ENCODE measurements at regions not wholly inside any gene's neighbourhood (a gene's known extent, or its start where the extent isn't known, plus 50 kb on each side); places are given as distances from the start of the nearest gene placed in this dataset.

DNA sequence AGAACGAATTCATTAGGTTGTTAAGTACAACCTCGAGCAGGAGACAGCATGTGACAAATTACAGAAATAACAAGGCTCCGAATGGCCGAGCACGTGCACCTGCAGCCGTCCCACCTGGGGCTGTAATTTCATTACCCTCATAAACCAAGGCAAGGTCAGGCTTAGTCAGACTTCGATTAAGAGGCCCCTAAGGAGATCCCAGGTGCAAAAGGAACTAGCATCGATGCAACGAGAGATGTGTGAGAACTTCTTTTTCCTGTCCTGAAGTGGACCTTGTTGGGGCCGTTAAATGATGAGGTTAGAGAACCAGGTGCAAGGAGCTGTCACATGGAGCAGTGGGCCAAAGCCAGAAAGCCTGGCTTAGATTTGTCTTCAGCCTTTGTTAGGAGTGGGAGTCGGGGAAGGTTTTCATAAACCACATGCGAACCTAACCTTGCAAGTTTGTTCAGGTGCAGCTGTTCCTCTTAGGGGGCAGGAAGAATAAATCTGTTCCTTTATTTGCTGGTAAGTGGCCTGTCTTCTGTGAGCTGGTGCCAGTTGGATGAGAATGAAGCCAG lies 559.9 kb upstream of the MCTP2 start:
- peaks cover 20 to 43% of the 10 kb centered on the region in 2 donors for H3K27me3 Mint-ChIP-seq
- no peak for ATAC-seq
- H3K9me3 Mint-ChIP-seq = no peaks in the 10 kb centered on the region
- no peaks in the 10 kb centered on the region for H3K36me3 Mint-ChIP-seq
- no peak overlapping the region for H3K4me3 Mint-ChIP-seq
- H3K4me1 Mint-ChIP-seq (ENCODE audit: low read depth in 2 of 2) = no peaks in the 10 kb centered on the region
- H3K27ac Mint-ChIP-seq = no peak overlapping the region
- no peak for DNase-seq (ENCODE audit: low spot score)

GRCh38 chr15:93670931-93671330 lies 560.4 kb upstream of the MCTP2 start:
- no peak overlapping the region for H3K27ac Mint-ChIP-seq
- no peaks in the 10 kb centered on the region for H3K4me1 Mint-ChIP-seq (ENCODE audit: low read depth in 2 of 2)
- H3K4me3 Mint-ChIP-seq = no peak overlapping the region
- ATAC-seq = no peak
- H3K36me3 Mint-ChIP-seq = no peaks in the 10 kb centered on the region
- H3K9me3 Mint-ChIP-seq = no peaks in the 10 kb centered on the region
- DNase-seq (ENCODE audit: low spot score) = no peak
- H3K27me3 Mint-ChIP-seq = peaks cover 20 to 43% of the 10 kb centered on the region in 2 donors

DNA sequence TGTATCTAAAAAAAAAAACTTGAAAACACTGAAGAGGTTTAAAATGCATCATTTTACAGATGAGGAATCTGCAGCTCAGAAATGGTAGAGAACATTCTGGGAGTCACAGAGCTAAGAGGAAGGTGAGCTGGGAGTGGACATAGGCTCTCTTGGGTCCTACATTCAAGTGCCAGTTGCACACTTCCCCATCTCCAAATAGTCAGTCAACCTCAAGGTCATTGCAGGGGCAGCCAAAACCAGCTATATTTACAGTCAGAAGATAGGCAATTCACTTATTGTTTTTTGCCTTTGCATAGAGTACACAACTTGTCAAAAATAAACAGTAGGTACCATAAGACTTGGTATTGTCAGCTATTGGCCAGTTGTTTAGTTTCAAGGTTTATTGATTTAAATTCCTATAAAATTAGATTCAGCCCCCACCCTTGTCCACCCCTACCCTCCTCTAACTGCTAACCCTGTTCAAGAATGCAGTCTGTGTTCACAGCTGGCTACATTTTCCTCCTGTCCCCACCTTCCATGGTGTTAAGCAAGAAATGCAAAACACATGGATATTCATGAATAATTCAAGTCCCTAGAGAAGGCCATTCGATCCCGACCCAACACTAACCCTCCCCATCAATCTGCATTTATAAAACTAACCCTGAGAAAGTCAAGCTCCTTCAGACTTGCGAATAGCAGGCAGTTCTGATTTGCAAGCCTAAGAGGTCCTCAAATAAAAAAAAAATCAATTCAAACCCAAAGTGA lies 567.0 kb upstream of the MCTP2 start:
- Mint-ChIP-seq H3K4me3 (no peak overlapping the region), H3K27ac (no peak overlapping the region), H3K4me1 (ENCODE audit: low read depth in 2 of 2) (no peaks in the 10 kb centered on the region), H3K27me3 (peaks cover 13 to 21% of the 10 kb centered on the region in 2 donors), H3K36me3 (no peaks in the 10 kb centered on the region), H3K9me3 (no peaks in the 10 kb centered on the region)
- no peak for ATAC-seq
- no peak for DNase-seq (ENCODE audit: low spot score)

GRCh38 chr15:93662162-93662885 lies 569.0 kb upstream of the MCTP2 start:
- Mint-ChIP-seq H3K27ac (no peak overlapping the region), H3K4me3 (no peak overlapping the region), H3K27me3 (peaks cover 24 to 28% of the 10 kb centered on the region in 2 donors), H3K4me1 (ENCODE audit: low read depth in 2 of 2) (no peaks in the 10 kb centered on the region), H3K9me3 (no peaks in the 10 kb centered on the region), H3K36me3 (no peaks in the 10 kb centered on the region)
- ATAC-seq (no peak), DNase-seq (ENCODE audit: low spot score) (no peak)

GRCh38 chr15:93658026-93658816 lies 569.2 kb upstream of the RGMA start:
- Mint-ChIP-seq H3K9me3 (no peaks in the 10 kb centered on the region), H3K27ac (no peak overlapping the region), H3K36me3 (no peaks in the 10 kb centered on the region), H3K27me3 (peaks cover 26 to 39% of the 10 kb centered on the region in 2 donors), H3K4me1 (ENCODE audit: low read depth in 2 of 2) (no peaks in the 10 kb centered on the region), H3K4me3 (no peak overlapping the region)
- DNase-seq (ENCODE audit: low spot score) (no peak), ATAC-seq (no peak)

DNA sequence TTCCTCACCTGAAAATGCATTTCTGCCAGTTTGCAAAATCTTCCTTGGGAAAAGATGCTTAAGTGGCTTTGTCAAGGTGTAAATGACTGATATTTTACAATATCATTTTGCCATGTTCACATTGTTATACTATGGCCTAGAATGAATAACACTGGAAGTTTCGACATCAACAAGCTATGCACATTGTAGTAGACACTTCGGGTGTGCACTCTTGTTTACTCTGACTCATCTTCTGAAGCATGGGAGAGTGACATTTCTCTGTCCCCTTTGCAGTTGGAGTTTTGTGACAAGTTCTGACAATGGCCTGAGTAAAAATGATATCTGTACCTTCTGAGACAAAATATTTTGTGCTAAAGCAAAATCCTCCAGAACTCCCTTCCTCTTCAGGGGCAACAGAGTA lies 567.0 kb upstream of the RGMA start:
- no peak overlapping the region for H3K27ac Mint-ChIP-seq
- ATAC-seq (no peak), DNase-seq (ENCODE audit: low spot score) (no peak)
- no peaks in the 10 kb centered on the region for H3K4me1 Mint-ChIP-seq (ENCODE audit: low read depth in 2 of 2)
- no peaks in the 10 kb centered on the region for H3K9me3 Mint-ChIP-seq
- H3K27me3 Mint-ChIP-seq = peaks cover 23 to 36% of the 10 kb centered on the region in 2 donors
- no peaks in the 10 kb centered on the region for H3K36me3 Mint-ChIP-seq
- H3K4me3 Mint-ChIP-seq = no peak overlapping the region

DNA sequence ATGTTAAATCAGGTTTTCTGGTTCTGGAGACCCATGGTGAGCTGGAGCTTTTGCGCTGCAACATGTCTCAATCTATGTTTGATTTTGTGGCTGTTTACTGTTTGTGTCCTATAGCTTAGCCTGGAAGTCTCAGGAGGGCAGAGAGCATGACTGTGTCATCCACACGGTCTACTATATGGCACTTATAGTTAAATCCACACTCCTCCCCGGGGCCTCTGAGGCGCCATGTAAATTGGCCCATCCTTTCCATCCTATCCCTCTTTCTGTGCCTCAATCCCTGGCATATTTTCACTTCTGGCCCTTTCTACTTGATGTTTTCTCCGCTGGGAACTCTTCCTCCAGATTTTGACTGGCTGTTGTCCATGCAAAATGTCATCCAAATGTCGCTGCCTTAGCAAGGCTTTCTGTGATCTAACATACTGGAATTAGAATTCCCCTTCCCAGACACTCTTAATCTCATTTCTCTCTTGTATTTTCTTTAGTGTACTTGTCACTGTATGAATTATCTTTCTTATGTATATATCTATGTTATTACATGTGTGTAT lies 560.8 kb upstream of the RGMA start:
- peaks cover 9 to 23% of the 10 kb centered on the region in 2 donors for H3K27me3 Mint-ChIP-seq
- DNase-seq (ENCODE audit: low spot score) (no peak), ATAC-seq (no peak)
- no peaks in the 10 kb centered on the region for H3K4me1 Mint-ChIP-seq (ENCODE audit: low read depth in 2 of 2)
- no peak overlapping the region for H3K27ac Mint-ChIP-seq
- no peak overlapping the region for H3K4me3 Mint-ChIP-seq
- no peaks in the 10 kb centered on the region for H3K36me3 Mint-ChIP-seq
- H3K9me3 Mint-ChIP-seq = no peaks in the 10 kb centered on the region

- Mint-ChIP-seq H3K27me3 (peaks cover 4 to 6% of the 10 kb centered on the region in 2 donors), H3K4me1 (ENCODE audit: low read depth in 2 of 2) (no peaks in the 10 kb centered on the region), H3K4me3 (no peak overlapping the region), H3K36me3 (no peaks in the 10 kb centered on the region), H3K9me3 (no peaks in the 10 kb centered on the region), H3K27ac (no peak overlapping the region)
- ATAC-seq (no peak), DNase-seq (ENCODE audit: low spot score) (no peak)
Observed at GRCh38 chr15:93646193-93646592, 557.2 kb upstream of the RGMA start.

- DNase-seq (ENCODE audit: low spot score) = no peak
- no peaks in the 10 kb centered on the region for H3K9me3 Mint-ChIP-seq
- H3K4me3 Mint-ChIP-seq = no peak overlapping the region
- peaks cover 4 to 7% of the 10 kb centered on the region in 2 donors for H3K27me3 Mint-ChIP-seq
- no peaks in the 10 kb centered on the region for H3K4me1 Mint-ChIP-seq (ENCODE audit: low read depth in 2 of 2)
- H3K36me3 Mint-ChIP-seq = no peaks in the 10 kb centered on the region
- no peak overlapping the region for H3K27ac Mint-ChIP-seq
- ATAC-seq = no peak
Observed at GRCh38 chr15:93645594-93645993, 556.6 kb upstream of the RGMA start.

- Mint-ChIP-seq H3K27me3 (peaks cover 7 to 8% of the 10 kb centered on the region in 2 donors), H3K4me1 (ENCODE audit: low read depth in 2 of 2) (no peaks in the 10 kb centered on the region), H3K36me3 (no peaks in the 10 kb centered on the region), H3K4me3 (no peak overlapping the region), H3K27ac (no peak overlapping the region), H3K9me3 (no peaks in the 10 kb centered on the region)
- ATAC-seq (no peak), DNase-seq (ENCODE audit: low spot score) (no peak)
Observed at GRCh38 chr15:93644595-93644994, 555.6 kb upstream of the RGMA start.

DNA sequence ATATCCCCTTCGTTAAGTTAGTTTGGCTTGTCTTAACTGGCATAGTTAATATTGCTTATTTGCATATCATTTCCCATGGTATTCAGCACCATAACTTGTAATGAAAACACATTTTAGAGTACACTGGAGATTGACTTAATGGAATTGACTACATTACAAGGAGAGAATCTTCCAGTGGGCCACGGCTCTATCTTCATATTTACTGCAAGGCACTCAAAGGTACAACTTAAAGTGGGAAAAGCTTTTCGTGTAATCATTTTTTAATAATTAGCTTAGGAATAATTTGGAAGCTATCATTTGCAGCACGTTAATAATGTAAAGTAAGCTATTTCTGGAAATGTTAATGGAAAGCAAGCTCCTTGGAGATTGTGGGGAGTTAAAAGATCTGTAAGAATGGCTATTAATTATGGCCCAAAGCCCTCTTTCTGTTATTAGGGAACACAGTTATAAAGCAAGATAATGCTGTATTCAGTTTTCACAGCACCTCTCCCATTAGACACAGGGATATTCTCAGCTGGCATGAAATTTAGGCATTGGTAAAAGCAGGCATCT lies 551.5 kb upstream of the RGMA start:
- Mint-ChIP-seq H3K4me3 (no peak overlapping the region), H3K36me3 (no peaks in the 10 kb centered on the region), H3K9me3 (no peaks in the 10 kb centered on the region), H3K27me3 (peaks cover 17 to 34% of the 10 kb centered on the region in 2 donors), H3K4me1 (ENCODE audit: low read depth in 2 of 2) (no peaks in the 10 kb centered on the region), H3K27ac (no peak overlapping the region)
- no peak for DNase-seq (ENCODE audit: low spot score)
- ATAC-seq = no peak

DNA sequence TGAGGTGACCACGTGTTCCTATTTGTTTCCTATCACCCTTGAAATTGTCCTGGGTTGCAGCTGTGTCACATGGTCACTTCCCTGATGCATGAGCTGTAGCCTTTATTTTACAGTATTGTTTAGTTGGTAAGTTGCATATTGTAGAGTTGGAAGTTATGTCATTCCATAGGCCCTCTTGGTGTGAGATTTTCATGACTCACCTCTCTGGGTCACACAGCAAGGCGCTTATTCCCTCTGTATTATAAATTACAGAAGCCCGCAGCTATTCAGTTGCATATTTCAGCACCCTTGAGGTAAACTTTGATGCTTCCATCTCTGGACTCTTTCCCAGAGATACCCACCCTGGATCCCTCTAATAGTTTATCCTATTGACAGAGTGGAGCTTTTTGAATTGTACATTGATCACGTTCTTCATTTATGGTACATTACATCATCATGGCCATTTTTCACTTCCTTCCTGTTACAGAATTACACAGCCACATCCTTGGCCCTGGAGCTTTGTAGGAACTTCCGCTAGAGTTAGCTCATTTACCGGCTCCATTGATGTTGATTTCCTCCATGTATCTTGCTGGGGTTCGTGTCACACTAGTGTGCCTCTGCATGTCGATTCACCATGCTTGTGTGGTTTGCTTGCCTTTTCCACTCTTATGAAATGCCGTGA lies 543.1 kb upstream of the RGMA start:
- Mint-ChIP-seq H3K27ac (no peak overlapping the region), H3K36me3 (no peaks in the 10 kb centered on the region), H3K9me3 (no peaks in the 10 kb centered on the region), H3K4me1 (ENCODE audit: low read depth in 2 of 2) (no peaks in the 10 kb centered on the region), H3K4me3 (no peak overlapping the region), H3K27me3 (peaks cover 16 to 35% of the 10 kb centered on the region in 2 donors)
- DNase-seq (ENCODE audit: low spot score) = no peak
- no peak for ATAC-seq

- no peaks in the 10 kb centered on the region for H3K9me3 Mint-ChIP-seq
Observed at GRCh38 chr15:93619597-93619996, 530.6 kb upstream of the RGMA start.

More at GRCh38 chr15:93619597-93619996, 530.6 kb upstream of the RGMA start:
- no peak for DNase-seq (ENCODE audit: low spot score)
- H3K4me3 Mint-ChIP-seq = no peak overlapping the region
- H3K36me3 Mint-ChIP-seq = no peaks in the 10 kb centered on the region
- H3K27me3 Mint-ChIP-seq = peaks cover 19 to 62% of the 10 kb centered on the region in 2 donors
- H3K4me1 Mint-ChIP-seq (ENCODE audit: low read depth in 2 of 2) = no peaks in the 10 kb centered on the region
- no peak for ATAC-seq
- H3K27ac Mint-ChIP-seq = no peak overlapping the region
